ENCODE measurements at regions not wholly inside any gene's neighbourhood (a gene's known extent, or its start where the extent isn't known, plus 50 kb on each side); places are given as distances from the start of the nearest gene placed in this dataset.

DNA sequence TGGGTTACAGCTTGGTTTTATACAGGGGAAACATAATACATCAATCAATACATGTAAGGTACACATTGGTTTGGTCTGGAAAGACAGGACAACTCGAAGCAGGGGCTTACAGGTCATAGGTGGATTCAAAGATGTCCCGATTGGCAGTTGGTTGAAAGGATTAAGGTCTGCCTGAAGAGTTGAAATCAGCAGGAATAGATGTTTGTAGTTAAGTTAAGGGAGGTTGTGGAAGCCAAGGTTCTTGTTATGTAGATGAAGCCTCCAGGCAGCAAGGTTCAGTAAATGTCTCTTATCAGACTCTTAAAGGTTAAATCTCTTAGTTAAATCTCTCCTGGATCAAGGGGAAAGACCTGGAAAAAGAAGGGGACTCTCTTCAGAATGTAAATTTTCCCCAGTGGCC, 58.4 kb upstream of the MINAR1 start:
- TF ChIP-seq CTCF (IDR thresholded peaks at IDR 0.05): no peak
- no peak for TF ChIP-seq POLR2A (IDR thresholded peaks at IDR 0.05)
